HCT116 (cell line): ENCODE measurements at regions not wholly inside any gene's neighbourhood (a gene's known extent, or its start where the extent isn't known, plus 50 kb on each side); places are given as distances from the start of the nearest gene placed in this dataset.

Experiments used
- ATAC-seq: fragments of 200-7000 bp; cut with Tn5 transposase; 2 replicates; pipeline ENCODE4 v1.9.1; 2020; ENCODE audit warnings: mild to moderate bottlenecking, moderate library complexity
- BruUV-seq: library from RNA; stranded (reverse); fragments of 400-500 nt; replicated peaks from 2 replicates; lab custom pipeline; 2021; lab: Mats Ljungman, UMichigan
- CTCF ChIA-PET: fragments of 300-600 bp; sonication (Branson Sonifier 250); formaldehyde crosslinking; loops from one replicate; lab custom pipeline; 2021; ENCODE audit warnings: antibody characterized with exemption; lab: Charles Lee
- POLR2A ChIA-PET: fragments of 300-600, 350-600 bp; sonication (Branson Sonifier 250); formaldehyde crosslinking; loops from one replicate; lab custom pipeline; 2021; ENCODE audit warnings: antibody characterized with exemption; lab: Charles Lee
- RAD21 ChIA-PET, 2 experiments: fragments of 300-600 bp; sonication (Branson Sonifier 250); formaldehyde crosslinking; loops; one replicate each; lab custom pipeline; 2023; ENCODE audit warnings: low total read pairs in 2 of 2; ENCODE audit not compliant: uncharacterized antibody in 2 of 2, unreplicated experiment in 2 of 2, low non-redundant PET in 1 of 2; lab: Charles Lee
- DNase-seq: peaks from one replicate; pipeline ENCODE4 v3.0.0-alpha.2; 2010; ENCODE audit warnings: low read depth, low spot score
- H2AFZ ChIP-seq: fragments of 200-600 bp; shearing (Covaris generic), sonication (generic); 2 replicates; pipeline ENCODE4 v1.6.1; 2017; ENCODE audit warnings: low read depth, mixed run types, mixed read lengths, antibody characterized with exemption, low read length; ENCODE audit not compliant: poor library complexity, severe bottlenecking
- H3K27ac ChIP-seq: 2 replicates; pipeline ENCODE4 v1.5.1; 2012; ENCODE audit warnings: low read depth, low read length
- H3K27me3 ChIP-seq: fragments of 200-600 bp; sonication (generic); 2 replicates; pipeline ENCODE4 v1.6.1; 2016; ENCODE audit warnings: mixed run types, low read length, mixed read lengths; ENCODE audit not compliant: insufficient read depth
- H3K36me3 ChIP-seq, 2 experiments: fragments of 200-500 bp in 1 of 2; fragments of 200-600 bp in 1 of 2; sonication (Bioruptor generic) in 1 of 2; sonication (generic) in 1 of 2; 2 replicates each; pipeline versions ENCODE4 v1.5.1 to v1.6.1; 2014 to 2016; ENCODE audit warnings: low read length in 2 of 2, inconsistent platforms in 1 of 2, mixed read lengths in 1 of 2, mixed run types in 1 of 2; ENCODE audit not compliant: insufficient read depth in 2 of 2, control insufficient read depth in 1 of 2
- H3K4me1 ChIP-seq, 2 experiments: fragments of 200-600 bp in 1 of 2; sonication (generic) in 1 of 2; 2 replicates each; pipeline versions ENCODE4 v1.5.1 to v1.6.1; 2012 to 2017; ENCODE audit warnings: low read length in 2 of 2, inconsistent platforms in 1 of 2, mild to moderate bottlenecking in 1 of 2, mixed read lengths in 1 of 2, mixed run types in 1 of 2, moderate library complexity in 1 of 2; ENCODE audit not compliant: insufficient read depth in 2 of 2, control insufficient read depth in 1 of 2
- H3K4me2 ChIP-seq: fragments of 200-600 bp; sonication (generic); 2 replicates; pipeline ENCODE4 v1.6.1; 2017; ENCODE audit warnings: mixed run types, low read length, mixed read lengths
- H3K4me3 ChIP-seq, 2 experiments: fragments of 200-600 bp in 1 of 2; sonication (generic) in 1 of 2; replicated peaks in 1 of 2; 2 replicates each; pipeline ENCODE4 v1.5.1; 2011 to 2016; ENCODE audit warnings: low read length in 2 of 2, control low read depth in 1 of 2, low read depth in 1 of 2, mild to moderate bottlenecking in 1 of 2, mixed read lengths in 1 of 2, mixed run types in 1 of 2
- H3K79me2 ChIP-seq: fragments of 200-600 bp; sonication (generic); 2 replicates; pipeline ENCODE4 v1.6.1; 2017; ENCODE audit warnings: mild to moderate bottlenecking, mixed run types, low read length, moderate library complexity, mixed read lengths; ENCODE audit not compliant: insufficient read depth
- H3K9ac ChIP-seq: fragments of 200-600 bp; sonication (generic); 2 replicates; pipeline ENCODE4 v1.6.1; 2016; ENCODE audit warnings: low read length, mixed read lengths
- H3K9me2 ChIP-seq: fragments of 200-600 bp; sonication (generic), shearing (Covaris generic); 2 replicates; pipeline ENCODE4 v1.6.1; 2017; ENCODE audit warnings: mixed run types, mild to moderate bottlenecking, moderate library complexity; ENCODE audit not compliant: insufficient read depth
- H3K9me3 ChIP-seq, 2 experiments: fragments of 200-500 bp in 1 of 2; fragments of 200-600 bp in 1 of 2; sonication (Bioruptor generic) in 1 of 2; sonication (generic) in 1 of 2; 2 replicates each; pipeline ENCODE4 v1.6.1; 2014 to 2017; ENCODE audit warnings: low read length in 2 of 2, mixed read lengths in 2 of 2, inconsistent platforms in 1 of 2, low read depth in 1 of 2, mild to moderate bottlenecking in 1 of 2, mixed run types in 1 of 2, moderate library complexity in 1 of 2; ENCODE audit not compliant: control insufficient read depth in 1 of 2, insufficient read depth in 1 of 2
- H4K20me1 ChIP-seq: fragments of 200-600 bp; sonication (generic), shearing (Covaris generic); 2 replicates; pipeline ENCODE4 v1.6.1; 2017; ENCODE audit warnings: mixed run types, mild to moderate bottlenecking, moderate library complexity; ENCODE audit not compliant: insufficient read depth
- CBX3 ChIP-seq: IDR thresholded peaks from 2 replicates; pipeline ENCODE4 v1.6.1; 2012; ENCODE audit warnings: low read depth
- CEBPB ChIP-seq: IDR thresholded peaks from 2 replicates; pipeline ENCODE4 v1.6.1; 2012; ENCODE audit warnings: low read depth
- EGR1 ChIP-seq: IDR thresholded peaks from 2 replicates; pipeline ENCODE4 v1.6.1; 2012; ENCODE audit warnings: low read depth
- ELF1 ChIP-seq: IDR thresholded peaks from 2 replicates; pipeline ENCODE4 v1.6.1; 2012; ENCODE audit warnings: low read depth, borderline replicate concordance
- EZH2 ChIP-seq: fragments of 200-600 bp; sonication (generic); IDR thresholded peaks from 2 replicates; pipeline ENCODE4 v1.6.1; 2017; ENCODE audit warnings: antibody characterized with exemption, mixed run types
- EZH2phosphoT487 ChIP-seq: fragments of 200-600 bp; IDR thresholded peaks from 2 replicates; pipeline ENCODE4 v1.6.1; 2018; ENCODE audit warnings: antibody characterized with exemption, borderline replicate concordance
- FOSL1 ChIP-seq: IDR thresholded peaks from 2 replicates; pipeline ENCODE4 v1.6.1; 2012; ENCODE audit warnings: low read depth
- JUND ChIP-seq: IDR thresholded peaks from 2 replicates; pipeline ENCODE4 v1.6.1; 2012
- MAX ChIP-seq: IDR thresholded peaks from 2 replicates; pipeline ENCODE4 v1.6.1; 2012
- POLR2A ChIP-seq: IDR thresholded peaks from 2 replicates; pipeline ENCODE4 v1.7.0; 2011; ENCODE audit warnings: borderline replicate concordance; ENCODE audit not compliant: insufficient read depth, insufficient read length; ENCODE audit errors: extremely low read depth
- POLR2AphosphoS5 ChIP-seq: IDR thresholded peaks from 2 replicates; pipeline ENCODE4 v1.6.1; 2011; ENCODE audit warnings: mild to moderate bottlenecking, low read depth, low read length, moderate library complexity
- RAD21 ChIP-seq: IDR thresholded peaks from 2 replicates; pipeline ENCODE4 v1.6.1; 2012; ENCODE audit warnings: low read depth, mild to moderate bottlenecking
- REST ChIP-seq: IDR thresholded peaks from 2 replicates; pipeline ENCODE4 v1.6.1; 2012; ENCODE audit warnings: low read depth
- SIN3A ChIP-seq: IDR thresholded peaks from 2 replicates; pipeline ENCODE4 v1.6.1; 2012; ENCODE audit warnings: low read depth
- SP1 ChIP-seq: IDR thresholded peaks from 2 replicates; pipeline ENCODE4 v1.6.1; 2012; ENCODE audit warnings: low read depth
- SRF ChIP-seq: IDR thresholded peaks from 2 replicates; pipeline ENCODE4 v1.6.1; 2012; ENCODE audit warnings: low read depth
- TCF7L2 ChIP-seq: IDR thresholded peaks from 2 replicates; pipeline ENCODE4 v1.7.0; 2011; ENCODE audit warnings: borderline replicate concordance, inconsistent platforms; ENCODE audit not compliant: insufficient read depth, insufficient read length; ENCODE audit errors: extremely low read depth
- ZBTB33 ChIP-seq: IDR thresholded peaks from 2 replicates; pipeline ENCODE4 v1.6.1; 2011; ENCODE audit warnings: mild to moderate bottlenecking, low read length, moderate library complexity; ENCODE audit not compliant: insufficient replicate concordance; ENCODE audit errors: extremely low read depth
- ZFX ChIP-seq: fragments of 450-650 bp; IDR thresholded peaks from 2 replicates; pipeline ENCODE4 v1.6.1; 2017
- intact Hi-C: fragments of 100-400 bp; cut with micrococcal nuclease; formaldehyde crosslinking; loops from 2 replicates; pipeline ENCODE4 v1.10.0; 2022

- no TSS peak for BruUV-seq
- TF ChIP-seq CBX3 (no peak), POLR2A (no peak), ZFX (no peak), MAX (no peak), RAD21 (no peak), EZH2 (no peak), FOSL1 (no peak), JUND (no peak), POLR2AphosphoS5 (no peak), CEBPB (no peak), ZBTB33 (no peak), SP1 (no peak), SRF (no peak), REST (no peak), TCF7L2 (no peak), EGR1 (no peak), SIN3A (no peak), ELF1 (no peak), EZH2phosphoT487 (no peak)
- ChIA-PET RAD21 (no interaction called here), CTCF (interaction anchor here (1.0 kb wide), 1 partner anchor 10 kb away, joined by 4 read pairs; no protein-coding TSS in a partner anchor), POLR2A (no interaction called here)
- no peaks in the 10 kb centered on the region for H3K27me3 ChIP-seq
- H3K4me1 ChIP-seq: peaks cover 6 to 7% of the 10 kb centered on the region in 2 experiments
- H3K9me2 ChIP-seq: no peaks in the 10 kb centered on the region
- H3K36me3 ChIP-seq: no peaks in the 10 kb centered on the region
- H3K9me3 ChIP-seq: no peaks in the 10 kb centered on the region
- H3K4me3 ChIP-seq: no peak overlapping the region
- no peaks in the 10 kb centered on the region for H4K20me1 ChIP-seq
- H3K9ac ChIP-seq: no peak overlapping the region
- H3K79me2 ChIP-seq: no peaks in the 10 kb centered on the region
- DNase-seq: no peak
- ATAC-seq: no peak
- no peak overlapping the region for H3K4me2 ChIP-seq
- intact Hi-C loops: no loop called here
- no peak overlapping the region for H3K27ac ChIP-seq
- H2AFZ ChIP-seq: no peak overlapping the region
These were observed 70.6 kb upstream of the CAPRIN1 start for GRCh38 chr11:33980897-33981296.
